GM12878 (cell line): ENCODE measurements at regions not wholly inside any gene's neighbourhood (a gene's known extent, or its start where the extent isn't known, plus 50 kb on each side); places are given as distances from the start of the nearest gene placed in this dataset.

Source experiments
- ATAC-seq: fragments of 200-7000 bp; cut with Tn5 transposase; 3 replicates; pipeline ENCODE4 v1.9.1; 2020; ENCODE audit warnings: mild to moderate bottlenecking, moderate library complexity
- BruUV-seq: library from RNA; stranded (reverse); fragments of 400-500 nt; replicated peaks from 2 replicates; lab custom pipeline; 2021; lab: Mats Ljungman, UMichigan
- CTCF ChIA-PET: fragments of 300-600 bp; sonication (Branson Sonifier 250); formaldehyde crosslinking; extraction: SDS; loops from one replicate; lab custom pipeline; 2021; ENCODE audit warnings: inconsistent platforms; lab: Yijun Ruan, JAX
- POLR2A ChIA-PET: fragments of 350-600 bp; formaldehyde crosslinking; extraction: SDS; loops from one replicate; lab custom pipeline; 2021; ENCODE audit warnings: inconsistent platforms; lab: Charles Lee
- RAD21 ChIA-PET: fragments of 300-600 bp; sonication (Branson Sonifier 250); formaldehyde crosslinking; loops from one replicate; lab custom pipeline; 2023; ENCODE audit warnings: antibody characterized with exemption; ENCODE audit not compliant: unreplicated experiment; lab: Charles Lee
- SMC1A ChIA-PET: fragments of 300-600 bp; sonication (Branson Sonifier 250); formaldehyde crosslinking; loops from one replicate; lab custom pipeline; 2023; ENCODE audit not compliant: unreplicated experiment, uncharacterized antibody; lab: Charles Lee
- DNase-seq: peaks from one replicate; pipeline ENCODE4 v3.0.0-alpha.2; 2011; ENCODE audit warnings: low read depth, low spot score
- FAIRE-seq: peaks from 3 replicates; lab custom pipeline; 2011; peaks lifted over from hg19 to GRCh38; lab: Jason Lieb, UNC
- H2AFZ ChIP-seq: 2 replicates; pipeline ENCODE4 v1.6.0; 2011; ENCODE audit warnings: low read depth, low read length, control low read depth; ENCODE audit not compliant: control insufficient read depth
- H3K27ac ChIP-seq: 2 replicates; pipeline ENCODE4 v1.5.1; 2011; ENCODE audit warnings: control low read depth; ENCODE audit not compliant: control insufficient read depth, insufficient read depth
- H3K27me3 ChIP-seq, 2 experiments: replicated peaks in 1 of 2; 2 replicates each; pipeline versions ENCODE4 v1.6.0 to v1.6.1; 2011; ENCODE audit warnings: low read length in 1 of 2; ENCODE audit not compliant: control insufficient read depth in 2 of 2, insufficient read depth in 2 of 2
- H3K36me3 ChIP-seq, 2 experiments: 2 replicates each; pipeline ENCODE4 v1.5.1; 2011; ENCODE audit warnings: low read length in 1 of 2; ENCODE audit not compliant: control insufficient read depth in 2 of 2, insufficient read depth in 2 of 2
- H3K4me1 ChIP-seq: 2 replicates; pipeline ENCODE4 v1.6.1; 2011; ENCODE audit warnings: mild to moderate bottlenecking, low read length, moderate library complexity, mixed read lengths; ENCODE audit not compliant: control insufficient read depth, insufficient read depth
- H3K4me2 ChIP-seq: 2 replicates; pipeline ENCODE4 v1.6.0; 2011; ENCODE audit warnings: control low read depth; ENCODE audit not compliant: control insufficient read depth, insufficient read depth
- H3K4me3 ChIP-seq: fragments of 200-600 bp; sonication (generic); 2 replicates; pipeline ENCODE4 v1.5.1; 2016
- H3K79me2 ChIP-seq: 2 replicates; pipeline ENCODE4 v1.6.0; 2011; ENCODE audit warnings: low read length; ENCODE audit not compliant: control insufficient read depth, insufficient read depth
- H3K9ac ChIP-seq: 2 replicates; pipeline ENCODE4 v1.8.0; 2011; ENCODE audit warnings: low read length, control low read depth, mixed read lengths; ENCODE audit not compliant: control insufficient read depth, insufficient read depth
- H3K9me3 ChIP-seq: replicated peaks from 3 replicates; pipeline ENCODE4 v1.5.1; 2011; ENCODE audit warnings: mild to moderate bottlenecking, low read length; ENCODE audit not compliant: control insufficient read depth, insufficient read depth
- H4K20me1 ChIP-seq: 2 replicates; pipeline ENCODE4 v1.6.0; 2011; ENCODE audit not compliant: control insufficient read depth, insufficient read depth
- CHD4 ChIP-seq: fragments of 200-600 bp; sonication (generic); IDR thresholded peaks from 2 replicates; pipeline ENCODE4 v1.6.1; 2016; ENCODE audit warnings: mild to moderate bottlenecking
- EP300 ChIP-seq, 2 experiments: fragments of 150-350 bp in 1 of 2; IDR thresholded peaks; 2 replicates each; pipeline ENCODE4 v1.6.1; 2011 to 2012; ENCODE audit warnings: low read depth in 2 of 2, low read length in 2 of 2, borderline replicate concordance in 1 of 2, improper control_type of control experiment in 1 of 2, inconsistent platforms in 1 of 2; ENCODE audit not compliant: control insufficient read depth in 1 of 2
- FOXM1 ChIP-seq: IDR thresholded peaks from 2 replicates; pipeline ENCODE4 v1.6.1; 2012; ENCODE audit warnings: low read depth, mild to moderate bottlenecking, inconsistent platforms, low read length, moderate library complexity
- GATAD2B ChIP-seq: fragments of 450-650 bp; conservative IDR thresholded peaks from 2 replicates; pipeline ENCODE4 v1.6.1; 2017; ENCODE audit warnings: low read depth, mild to moderate bottlenecking, moderate library complexity
- KAT2A ChIP-seq: conservative IDR thresholded peaks from 2 replicates; pipeline ENCODE4 v1.6.1; 2011; ENCODE audit warnings: low read depth, low read length; ENCODE audit not compliant: control insufficient read depth
- NBN ChIP-seq: fragments of 450-650 bp; IDR thresholded peaks from 2 replicates; pipeline ENCODE4 v1.6.1; 2016
- NFYA ChIP-seq: IDR thresholded peaks from 2 replicates; pipeline ENCODE4 v1.6.1; 2011; ENCODE audit warnings: low read depth, mild to moderate bottlenecking, low read length, improper control_type of control experiment, borderline replicate concordance
- PBX3 ChIP-seq: IDR thresholded peaks from 2 replicates; pipeline ENCODE4 v1.6.1; 2011; ENCODE audit warnings: mild to moderate bottlenecking, low read depth, low read length, moderate library complexity; ENCODE audit not compliant: insufficient replicate concordance
- RB1 ChIP-seq: fragments of 450-650 bp; formaldehyde crosslinking; IDR thresholded peaks from 2 replicates; pipeline ENCODE4 v1.6.1; 2017; ENCODE audit warnings: mild to moderate bottlenecking, borderline replicate concordance
- SMARCA5 ChIP-seq: fragments of 450-650 bp; IDR thresholded peaks from 2 replicates; pipeline ENCODE4 v1.6.1; 2017; ENCODE audit warnings: mild to moderate bottlenecking
- SREBF1 ChIP-seq: IDR thresholded peaks from 2 replicates; pipeline ENCODE4 v1.6.1; 2012; ENCODE audit warnings: mild to moderate bottlenecking, low read length
- SUPT20H ChIP-seq: IDR thresholded peaks from 2 replicates; pipeline ENCODE4 v1.6.1; 2011; ENCODE audit warnings: low read depth, mild to moderate bottlenecking, low read length, moderate library complexity, borderline replicate concordance; ENCODE audit not compliant: control insufficient read depth
- YBX1 ChIP-seq: fragments of 450-650 bp; IDR thresholded peaks from 2 replicates; pipeline ENCODE4 v1.6.1; 2016; ENCODE audit warnings: antibody characterized with exemption
- whole genome bisulfite sequencing: methylation state at CpG from one replicate; pipeline ENCODE4 v1.1.6; 2016; ENCODE audit warnings: low lambda C conversion rate; ENCODE audit not compliant: insufficient replicate concordance, insufficient coverage; ENCODE audit errors: missing lambda C conversion rate; 5-methylcytosine and 5-hydroxymethylcytosine counted together
- in situ Hi-C: fragments of 300-500 bp; cut with MboI; formaldehyde crosslinking; loops from 9 replicates; pipeline ENCODE4 v1.14.3; 2018; ENCODE audit warnings: mixed read lengths
- intact Hi-C: fragments of 100-400 bp; cut with micrococcal nuclease; formaldehyde crosslinking; loops from one replicate; pipeline ENCODE4 v1.14.2; 2022; ENCODE audit not compliant: unreplicated experiment

- ATAC-seq (no peak), DNase-seq (no peak)
- ChIA-PET POLR2A (no interaction called here), SMC1A (interaction anchor here (0.9 to 1.1 kb wide), 2 partner anchors 11 to 27 kb away, joined by 4 to 5 read pairs; no protein-coding TSS in a partner anchor)
- BruUV-seq = no TSS peak
- H3K27me3 ChIP-seq = no peaks in the 10 kb centered on the region
- TF ChIP-seq NFYA (no peak), GATAD2B (no peak), SMARCA5 (no peak)
- TF ChIP-seq, all 136 proteins: peak for 0
- no peak overlapping the region for H3K27ac ChIP-seq
- H4K20me1 ChIP-seq = no peaks in the 10 kb centered on the region
- H3K36me3 ChIP-seq = no peaks in the 10 kb centered on the region
- no peak for FAIRE-seq
- RAD21 ChIA-PET = no interaction called here
- WGBS = 85% methylated on average over 1 of the region's 1 CpG
- no peak overlapping the region for H2AFZ ChIP-seq
- no peaks in the 10 kb centered on the region for H3K4me1 ChIP-seq
- no peak overlapping the region for H3K4me2 ChIP-seq
- in situ Hi-C loops (no loop called here), intact Hi-C loops (no loop called here)
- H3K79me2 ChIP-seq = no peaks in the 10 kb centered on the region
- H3K9me3 ChIP-seq = no peaks in the 10 kb centered on the region
- H3K4me3 ChIP-seq = no peak overlapping the region
- no peak overlapping the region for H3K9ac ChIP-seq
- CTCF ChIA-PET = interaction anchor here (1.1 to 1.2 kb wide), 2 partner anchors 11 to 37 kb away, joined by 4 read pairs; no protein-coding TSS in a partner anchor
Measured at GRCh38 chr5:10827571-10827970, 66.5 kb upstream of the DAP start.

GRCh38 chr5:10826971-10827370, 65.9 kb upstream of the DAP start:
- no TSS peak for BruUV-seq
- no peak overlapping the region for H3K4me3 ChIP-seq
- intact Hi-C loops = no loop called here
- H3K27me3 ChIP-seq = no peaks in the 10 kb centered on the region
- ChIA-PET RAD21 (no interaction called here), CTCF (interaction anchor here (0.7 to 1.2 kb wide), 4 partner anchors 9 to 125 kb away, joined by 3 to 4 read pairs (median 4); no protein-coding TSS in a partner anchor), SMC1A (interaction anchor here (0.8 to 1.1 kb wide), 3 partner anchors 12 to 28 kb away, joined by 3 to 5 read pairs (median 4); no protein-coding TSS in a partner anchor), POLR2A (no interaction called here)
- DNase-seq (no peak), ATAC-seq (peak; percentile 60), FAIRE-seq (no peak)
- 79% methylated on average over 2 of the region's 2 CpGs for WGBS
- no peaks in the 10 kb centered on the region for H3K79me2 ChIP-seq
- H3K27ac ChIP-seq = no peak overlapping the region
- TF ChIP-seq PBX3 (no peak), KAT2A (no peak), NBN (no peak), YBX1 (no peak), SREBF1 (no peak), SUPT20H (no peak), CHD4 (no peak), EP300 (IDR thresholded peaks at IDR 0.05; ENCODE audit: borderline replicate concordance in 1 of 2, control insufficient read depth in 1 of 2, low read depth in 2 of 2, low read length in 2 of 2) (no peak), RB1 (no peak), FOXM1 (no peak)
- H3K9ac ChIP-seq = no peak overlapping the region
- H3K9me3 ChIP-seq = no peaks in the 10 kb centered on the region
- no peak overlapping the region for H2AFZ ChIP-seq
- in situ Hi-C loops = no loop called here
- H3K4me2 ChIP-seq = no peak overlapping the region
- H3K36me3 ChIP-seq = no peaks in the 10 kb centered on the region
- no peaks in the 10 kb centered on the region for H3K4me1 ChIP-seq
- H4K20me1 ChIP-seq = no peaks in the 10 kb centered on the region
